Neural progenitor cell (in vitro differentiated cells): ENCODE measurements at regions not wholly inside any gene's neighbourhood (a gene's known extent, or its start where the extent isn't known, plus 50 kb on each side); places are given as distances from the start of the nearest gene placed in this dataset.

Source experiments
- EZH2 ChIP-seq: fragments of 200-600 bp; sonication (generic); IDR thresholded peaks from 2 replicates; pipeline ENCODE4 v1.6.1; 2017; ENCODE audit warnings: antibody characterized with exemption, mild to moderate bottlenecking, moderate library complexity
- TF ChIP-seq, protein P1 (sequence below): fragments of 200-600 bp; sonication (generic); IDR thresholded peaks from 2 replicates; pipeline ENCODE4 v1.5.1; 2017; ENCODE audit warnings: antibody characterized with exemption, mild to moderate bottlenecking

DNA sequence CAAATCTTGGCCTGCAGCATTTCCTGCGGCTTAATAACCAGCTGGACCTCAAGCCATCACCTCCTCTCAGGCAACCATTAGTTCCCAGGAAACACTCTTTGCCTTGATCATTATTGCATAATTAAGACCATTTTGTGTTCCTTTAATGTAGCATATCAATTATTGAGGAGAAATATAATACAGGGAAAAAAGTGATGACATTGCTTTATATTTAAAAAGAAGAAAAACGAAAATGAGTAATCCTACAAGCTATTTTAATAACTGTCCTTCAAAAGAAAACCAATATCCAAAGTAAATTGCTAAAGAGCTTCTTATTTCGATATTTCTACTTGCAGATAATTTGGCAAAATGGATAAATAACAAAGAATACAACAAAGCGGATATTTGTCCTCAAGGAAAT, 1084.7 kb downstream of the EFNB2 start:
- no peak for TF ChIP-seq EZH2
- TF ChIP-seq, protein P1, sequence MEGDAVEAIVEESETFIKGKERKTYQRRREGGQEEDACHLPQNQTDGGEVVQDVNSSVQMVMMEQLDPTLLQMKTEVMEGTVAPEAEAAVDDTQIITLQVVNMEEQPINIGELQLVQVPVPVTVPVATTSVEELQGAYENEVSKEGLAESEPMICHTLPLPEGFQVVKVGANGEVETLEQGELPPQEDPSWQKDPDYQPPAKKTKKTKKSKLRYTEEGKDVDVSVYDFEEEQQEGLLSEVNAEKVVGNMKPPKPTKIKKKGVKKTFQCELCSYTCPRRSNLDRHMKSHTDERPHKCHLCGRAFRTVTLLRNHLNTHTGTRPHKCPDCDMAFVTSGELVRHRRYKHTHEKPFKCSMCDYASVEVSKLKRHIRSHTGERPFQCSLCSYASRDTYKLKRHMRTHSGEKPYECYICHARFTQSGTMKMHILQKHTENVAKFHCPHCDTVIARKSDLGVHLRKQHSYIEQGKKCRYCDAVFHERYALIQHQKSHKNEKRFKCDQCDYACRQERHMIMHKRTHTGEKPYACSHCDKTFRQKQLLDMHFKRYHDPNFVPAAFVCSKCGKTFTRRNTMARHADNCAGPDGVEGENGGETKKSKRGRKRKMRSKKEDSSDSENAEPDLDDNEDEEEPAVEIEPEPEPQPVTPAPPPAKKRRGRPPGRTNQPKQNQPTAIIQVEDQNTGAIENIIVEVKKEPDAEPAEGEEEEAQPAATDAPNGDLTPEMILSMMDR, result no peak
